Left ventricle myocardium inferior (tissue), 1 donor: ENCODE measurements at regions not wholly inside any gene's neighbourhood (a gene's known extent, or its start where the extent isn't known, plus 50 kb on each side); places are given as distances from the start of the nearest gene placed in this dataset.

ENCODE experiments used
- DNase-seq: peaks from one replicate; pipeline ENCODE4 v3.0.0-alpha.2; 2020
- H3K27ac ChIP-seq: fragments of 200-600 bp; replicated peaks from 2 replicates; pipeline ENCODE4 v1.8.0; 2021
- H3K27me3 ChIP-seq: fragments of 200-600 bp; 2 replicates; pipeline ENCODE4 v1.8.0; 2021; ENCODE audit warnings: low read depth
- H3K36me3 ChIP-seq: fragments of 200-600 bp; 2 replicates; pipeline ENCODE4 v1.8.0; 2021
- H3K4me1 ChIP-seq: fragments of 200-600 bp; 2 replicates; pipeline ENCODE4 v1.8.0; 2021
- H3K4me3 ChIP-seq: fragments of 200-600 bp; 2 replicates; pipeline ENCODE4 v1.8.0; 2021; ENCODE audit warnings: mild to moderate bottlenecking, moderate library complexity
- H3K9me3 ChIP-seq: fragments of 200-600 bp; replicated peaks from 2 replicates; pipeline ENCODE4 v1.8.0; 2021
- CTCF ChIP-seq: fragments of 200-600 bp; IDR thresholded peaks from 2 replicates; pipeline ENCODE4 v1.8.0; 2021; ENCODE audit warnings: antibody characterized with exemption, mild to moderate bottlenecking, borderline replicate concordance
- intact Hi-C: fragments of 100-400 bp; cut with micrococcal nuclease; formaldehyde crosslinking; loops from one replicate; pipeline ENCODE4 v1.11.0; 2022
- donor health status: DM: no; HTN: yes; CAD: no; lungs with severe emphysema.

- no peaks in the 10 kb centered on the region for H3K9me3 ChIP-seq
- no peaks in the 10 kb centered on the region for H3K36me3 ChIP-seq
- no peak overlapping the region for H3K27ac ChIP-seq
- DNase-seq, result no peak
- H3K4me3 ChIP-seq, result no peak overlapping the region
- H3K4me1 ChIP-seq, result no peaks in the 10 kb centered on the region
- TF ChIP-seq CTCF, result no peak
- intact Hi-C loops, result no loop called here
- no peaks in the 10 kb centered on the region for H3K27me3 ChIP-seq
Measured at GRCh38 chr7:41326616-41327015, 376.3 kb downstream of the INHBA start.

GRCh38 chr7:41323806-41324205, 379.1 kb downstream of the INHBA start:
- Histone ChIP-seq H3K9me3 (no peaks in the 10 kb centered on the region), H3K27me3 (no peaks in the 10 kb centered on the region), H3K4me3 (no peak overlapping the region), H3K4me1 (no peaks in the 10 kb centered on the region), H3K27ac (no peak overlapping the region), H3K36me3 (no peaks in the 10 kb centered on the region)
- DNase-seq, result no peak
- intact Hi-C loops, result no loop called here
- no peak for TF ChIP-seq CTCF

GRCh38 chr7:41319581-41319980, 383.3 kb downstream of the INHBA start:
- no peak overlapping the region for H3K27ac ChIP-seq
- H3K27me3 ChIP-seq, result no peaks in the 10 kb centered on the region
- intact Hi-C loops, result no loop called here
- peaks cover 5% of the 10 kb centered on the region for H3K9me3 ChIP-seq
- DNase-seq, result no peak
- H3K36me3 ChIP-seq, result no peaks in the 10 kb centered on the region
- no peak for TF ChIP-seq CTCF
- no peaks in the 10 kb centered on the region for H3K4me1 ChIP-seq
- no peak overlapping the region for H3K4me3 ChIP-seq

- Histone ChIP-seq H3K27me3 (no peaks in the 10 kb centered on the region), H3K4me1 (no peaks in the 10 kb centered on the region), H3K9me3 (peaks cover 5% of the 10 kb centered on the region), H3K4me3 (no peak overlapping the region), H3K36me3 (no peaks in the 10 kb centered on the region), H3K27ac (no peak overlapping the region)
- DNase-seq, result no peak
- TF ChIP-seq CTCF, result no peak
- intact Hi-C loops, result no loop called here
Measured at GRCh38 chr7:41316410-41316809, 386.5 kb downstream of the INHBA start.

GRCh38 chr7:41315764-41316163, 387.1 kb downstream of the INHBA start:
- H3K9me3 ChIP-seq, result peaks cover 5% of the 10 kb centered on the region
- H3K27me3 ChIP-seq, result no peaks in the 10 kb centered on the region
- H3K36me3 ChIP-seq, result no peaks in the 10 kb centered on the region
- no peak overlapping the region for H3K27ac ChIP-seq
- no peaks in the 10 kb centered on the region for H3K4me1 ChIP-seq
- no peak overlapping the region for H3K4me3 ChIP-seq
- no peak for DNase-seq
- intact Hi-C loops, result no loop called here
- TF ChIP-seq CTCF, result no peak

- H3K36me3 ChIP-seq, result no peaks in the 10 kb centered on the region
- no peak overlapping the region for H3K4me3 ChIP-seq
- no peak for TF ChIP-seq CTCF
- intact Hi-C loops, result no loop called here
- no peaks in the 10 kb centered on the region for H3K4me1 ChIP-seq
- no peak overlapping the region for H3K27ac ChIP-seq
- no peaks in the 10 kb centered on the region for H3K27me3 ChIP-seq
- DNase-seq, result no peak
- H3K9me3 ChIP-seq, result peaks cover under 1% of the 10 kb centered on the region
Measured at GRCh38 chr7:41313171-41313570, 389.7 kb downstream of the INHBA start.
